ENCODE measurements at regions not wholly inside any gene's neighbourhood (a gene's known extent, or its start where the extent isn't known, plus 50 kb on each side); places are given as distances from the start of the nearest gene placed in this dataset.

GRCh38 chr16:20257234-20257633 lies 70.1 kb downstream of the GP2 start:
- TF ChIP-seq NFYB (IDR thresholded peaks at IDR 0.05; ENCODE audit: insufficient read depth, low read depth, low read length) (no peak), EZH2 (IDR thresholded peaks at IDR 0.05; ENCODE audit: borderline replicate concordance, control insufficient read depth, low read depth, low read length) (no peak)

All from GM12878 (cell line).